ENCODE measurements at regions not wholly inside any gene's neighbourhood (a gene's known extent, or its start where the extent isn't known, plus 50 kb on each side); places are given as distances from the start of the nearest gene placed in this dataset.

GRCh38 chr11:59273373-59273841 lies 60.7 kb upstream of the MPEG1 start:
- no peak for TF ChIP-seq CTCF (IDR thresholded peaks at IDR 0.05)
- TF ChIP-seq POLR2A (IDR thresholded peaks at IDR 0.05), result no peak
- 76 to 82% methylated on average over 3 of the region's 3 CpGs for WGBS, 2 donors

GRCh38 chr11:59272771-59273372 lies 60.1 kb upstream of the MPEG1 start:
- intact Hi-C loops (cut with DNase I), result no loop called here
- no peaks in the 10 kb centered on the region for H3K27me3 ChIP-seq
- H3K4me1 ChIP-seq, result peaks cover 0 to 5% of the 10 kb centered on the region in 2 donors
- no peak for TF ChIP-seq POLR2A (IDR thresholded peaks at IDR 0.05)
- TF ChIP-seq CTCF (IDR thresholded peaks at IDR 0.05), result no peak
- H3K9me3 ChIP-seq, result no peaks in the 10 kb centered on the region
- H3K36me3 ChIP-seq, result no peaks in the 10 kb centered on the region
- WGBS, 2 donors, result 92 to 96% methylated on average over 6 of the region's 6 CpGs
- no peak overlapping the region for H3K4me3 ChIP-seq (replicated peaks in 1 of 3)
- no peak overlapping the region for H3K27ac ChIP-seq
- no peak for DNase-seq

More at GRCh38 chr11:59273373-59273841, 60.7 kb upstream of the MPEG1 start:
- Histone ChIP-seq H3K27ac (no peak overlapping the region), H3K36me3 (no peaks in the 10 kb centered on the region), H3K4me3 (replicated peaks in 1 of 3) (no peak overlapping the region), H3K27me3 (no peaks in the 10 kb centered on the region), H3K9me3 (no peaks in the 10 kb centered on the region), H3K4me1 (no peaks in the 10 kb centered on the region)
- DNase-seq, result no peak
- intact Hi-C loops (cut with DNase I), result no loop called here

GRCh38 chr11:59271811-59272327 lies 59.1 kb upstream of the MPEG1 start:
- no peaks in the 10 kb centered on the region for H3K36me3 ChIP-seq
- intact Hi-C loops (cut with DNase I), result no loop called here
- WGBS, 2 donors, result 76 to 89% methylated on average over 4 of the region's 4 CpGs
- TF ChIP-seq CTCF (IDR thresholded peaks at IDR 0.05) (no peak), POLR2A (IDR thresholded peaks at IDR 0.05) (no peak)
- DNase-seq, result no peak
- H3K27ac ChIP-seq, result no peak overlapping the region
- no peaks in the 10 kb centered on the region for H3K27me3 ChIP-seq
- no peak overlapping the region for H3K4me3 ChIP-seq (replicated peaks in 1 of 3)
- H3K4me1 ChIP-seq, result peaks cover 5 to 15% of the 10 kb centered on the region in 2 donors
- H3K9me3 ChIP-seq, result no peaks in the 10 kb centered on the region

- 86 to 89% methylated on average over 4 of the region's 4 CpGs for WGBS, 2 donors
- DNase-seq, result no peak
- H3K27me3 ChIP-seq, result no peaks in the 10 kb centered on the region
- intact Hi-C loops (cut with DNase I), result no loop called here
- no peak for TF ChIP-seq POLR2A (IDR thresholded peaks at IDR 0.05)
- no peak for TF ChIP-seq CTCF (IDR thresholded peaks at IDR 0.05)
- no peaks in the 10 kb centered on the region for H3K36me3 ChIP-seq
- peaks cover 9 to 21% of the 10 kb centered on the region in 2 donors for H3K4me1 ChIP-seq
- H3K9me3 ChIP-seq, result no peaks in the 10 kb centered on the region
- no peak overlapping the region for H3K27ac ChIP-seq
- no peak overlapping the region for H3K4me3 ChIP-seq (replicated peaks in 1 of 3)
Observed at GRCh38 chr11:59271247-59271755, 58.6 kb upstream of the MPEG1 start.

- Histone ChIP-seq H3K9me3 (no peaks in the 10 kb centered on the region), H3K4me3 (replicated peaks in 1 of 3) (no peak overlapping the region), H3K4me1 (peaks cover 9 to 27% of the 10 kb centered on the region in 2 donors), H3K27me3 (no peaks in the 10 kb centered on the region), H3K27ac (peak overlapping the region in 2 of 3 donors; percentile 11 to 27), H3K36me3 (no peaks in the 10 kb centered on the region)
- WGBS, 2 donors, result 86 to 94% methylated on average over 5 to 6 of the region's 7 CpGs
- intact Hi-C loops (cut with DNase I), result no loop called here
- no peak for DNase-seq
- TF ChIP-seq CTCF (IDR thresholded peaks at IDR 0.05) (no peak), POLR2A (IDR thresholded peaks at IDR 0.05) (no peak)
Observed at GRCh38 chr11:59267736-59268475, 55.2 kb upstream of the MPEG1 start.

Measured in thyroid gland (tissue), 4 donors.